ENCODE measurements at regions not wholly inside any gene's neighbourhood (a gene's known extent, or its start where the extent isn't known, plus 50 kb on each side); places are given as distances from the start of the nearest gene placed in this dataset.

GRCh38 chr2:21693081-21693480, 569.3 kb downstream of the TDRD15 start:
- TF ChIP-seq CTCF (conservative IDR thresholded peaks at IDR 0.05 in 1 of 2, IDR thresholded peaks at IDR 0.05 in 1 of 2; ENCODE audit: low read depth in 1 of 2, low read length in 2 of 2) (no peak), EZH2 (IDR thresholded peaks at IDR 0.05; ENCODE audit: low read length, missing control alignments) (no peak)
